Kidney (tissue), 13 donors: ENCODE measurements at regions not wholly inside any gene's neighbourhood (a gene's known extent, or its start where the extent isn't known, plus 50 kb on each side); places are given as distances from the start of the nearest gene placed in this dataset.

ENCODE experiments used
- DNase-seq, 5 donors: peaks; one replicate each; pipeline ENCODE4 v3.0.0-alpha.2; 2013 to 2020
- FAIRE-seq: peaks from 2 replicates; lab custom pipeline; 2012; peaks lifted over from hg19 to GRCh38; lab: Jason Lieb, UNC
- H3K27ac ChIP-seq, 2 donors: one replicate each; pipeline ENCODE4 v1.7.0; 2013; ENCODE audit warnings: low read depth in 2 of 2, low read length in 2 of 2, inconsistent platforms in 1 of 2
- H3K27me3 ChIP-seq: one replicate; pipeline ENCODE4 v1.7.1; 2013; ENCODE audit warnings: low read length, inconsistent platforms; ENCODE audit not compliant: control insufficient read depth, insufficient read depth
- H3K36me3 ChIP-seq, 3 donors: one replicate each; pipeline versions ENCODE4 v1.7.0 to v1.7.1; 2013; ENCODE audit warnings: low read length in 3 of 3, control low read depth in 1 of 3, inconsistent platforms in 1 of 3; ENCODE audit not compliant: insufficient read depth in 3 of 3, control insufficient read depth in 2 of 3
- H3K4me1 ChIP-seq, 3 donors: one replicate each; pipeline versions ENCODE4 v1.7.0 to v1.7.1; 2013; ENCODE audit warnings: low read length in 3 of 3, inconsistent platforms in 1 of 3, low read depth in 1 of 3; ENCODE audit not compliant: control insufficient read depth in 2 of 3, insufficient read depth in 2 of 3
- H3K4me3 ChIP-seq, 3 donors: one replicate each; pipeline versions ENCODE4 v1.7.0 to v1.8.1; 2013; ENCODE audit warnings: low read length in 3 of 3, control low read depth in 1 of 3, inconsistent platforms in 1 of 3
- H3K9ac ChIP-seq, 3 donors: one replicate each; pipeline versions ENCODE4 v1.7.0 to v1.7.1; 2013; ENCODE audit warnings: low read length in 3 of 3, control low read depth in 1 of 3, inconsistent platforms in 1 of 3
- H3K9me3 ChIP-seq, 3 donors: one replicate each; pipeline versions ENCODE4 v1.7.0 to v1.7.1; 2013; ENCODE audit warnings: low read length in 3 of 3, control low read depth in 1 of 3, inconsistent platforms in 1 of 3; ENCODE audit not compliant: control insufficient read depth in 2 of 3, insufficient read depth in 1 of 3
- CTCF ChIP-seq: IDR thresholded peaks from 3 replicates; pipeline ENCODE4 v1.5.1; 2012; ENCODE audit warnings: mild to moderate bottlenecking, moderate library complexity, borderline replicate concordance; ENCODE audit not compliant: insufficient read depth; ENCODE audit errors: extremely low read depth
- intact Hi-C: fragments of 100-400 bp; cut with DNase I; formaldehyde crosslinking; loops from one replicate; pipeline ENCODE4 v1.11.1; 2022
- donor health status: control.
- donor health status: control.
- donor health status: control.
- donor health status: control.
- donor health status: control.
- donor health status: DM: yes; HTN: yes; CAD: no.
- donor health status: Normal renal cell carcinoma (clear cell type).

- no peak for FAIRE-seq
- no peak for DNase-seq
- Histone ChIP-seq H3K4me3 (no peak overlapping the region), H3K9me3 (no peaks in the 10 kb centered on the region), H3K27ac (no peak overlapping the region), H3K9ac (no peak overlapping the region), H3K27me3 (no peaks in the 10 kb centered on the region), H3K4me1 (no peaks in the 10 kb centered on the region), H3K36me3 (no peaks in the 10 kb centered on the region)
- TF ChIP-seq CTCF = no peak
- intact Hi-C loops = no loop called here
Observed at GRCh38 chr6:8995156-8995555, 559.8 kb upstream of the SLC35B3 start.

GRCh38 chr6:8993111-8993510 is 557.8 kb upstream of the SLC35B3 start:
- intact Hi-C loops = no loop called here
- no peak overlapping the region for H3K27ac ChIP-seq
- H3K9ac ChIP-seq = no peak overlapping the region
- H3K36me3 ChIP-seq = no peaks in the 10 kb centered on the region
- no peaks in the 10 kb centered on the region for H3K4me1 ChIP-seq
- FAIRE-seq (no peak), DNase-seq (no peak)
- TF ChIP-seq CTCF = no peak
- no peaks in the 10 kb centered on the region for H3K27me3 ChIP-seq
- H3K9me3 ChIP-seq = no peaks in the 10 kb centered on the region
- no peak overlapping the region for H3K4me3 ChIP-seq

- no peak overlapping the region for H3K9ac ChIP-seq
- H3K4me1 ChIP-seq = no peaks in the 10 kb centered on the region
- no peak overlapping the region for H3K27ac ChIP-seq
- H3K36me3 ChIP-seq = no peaks in the 10 kb centered on the region
- H3K4me3 ChIP-seq = no peak overlapping the region
- intact Hi-C loops = no loop called here
- H3K27me3 ChIP-seq = no peaks in the 10 kb centered on the region
- DNase-seq (no peak), FAIRE-seq (no peak)
- no peak for TF ChIP-seq CTCF
- no peaks in the 10 kb centered on the region for H3K9me3 ChIP-seq
Observed at GRCh38 chr6:8991844-8992243, 556.5 kb upstream of the SLC35B3 start.

GRCh38 chr6:8990075-8990474 is 554.7 kb upstream of the SLC35B3 start:
- Histone ChIP-seq H3K9me3 (no peaks in the 10 kb centered on the region), H3K36me3 (no peaks in the 10 kb centered on the region), H3K27ac (no peak overlapping the region), H3K9ac (no peak overlapping the region), H3K27me3 (no peaks in the 10 kb centered on the region), H3K4me1 (no peaks in the 10 kb centered on the region), H3K4me3 (no peak overlapping the region)
- FAIRE-seq (no peak), DNase-seq (no peak)
- intact Hi-C loops = no loop called here
- TF ChIP-seq CTCF = no peak
